ENCODE measurements at regions not wholly inside any gene's neighbourhood (a gene's known extent, or its start where the extent isn't known, plus 50 kb on each side); places are given as distances from the start of the nearest gene placed in this dataset.

GRCh38 chr11:129251067-129251466 is 58.9 kb upstream of the ARHGAP32 start:
- TF ChIP-seq GATA2 (IDR thresholded peaks at IDR 0.05; ENCODE audit: low read depth, low read length): no peak
- TF ChIP-seq GATA3 (IDR thresholded peaks at IDR 0.05; ENCODE audit: low read depth, low read length): no peak

Measured in SH-SY5Y (cell line).